HS-27A (cell line): ENCODE measurements at regions not wholly inside any gene's neighbourhood (a gene's known extent, or its start where the extent isn't known, plus 50 kb on each side); places are given as distances from the start of the nearest gene placed in this dataset.
A peak's percentile ranks its signal among the peaks of the same experiment; 100 is the strongest.

Experiments
- DNase-seq: peaks from one replicate; pipeline ENCODE4 v3.0.0-alpha.2; 2012; ENCODE audit warnings: low read depth, missing footprints

DNA sequence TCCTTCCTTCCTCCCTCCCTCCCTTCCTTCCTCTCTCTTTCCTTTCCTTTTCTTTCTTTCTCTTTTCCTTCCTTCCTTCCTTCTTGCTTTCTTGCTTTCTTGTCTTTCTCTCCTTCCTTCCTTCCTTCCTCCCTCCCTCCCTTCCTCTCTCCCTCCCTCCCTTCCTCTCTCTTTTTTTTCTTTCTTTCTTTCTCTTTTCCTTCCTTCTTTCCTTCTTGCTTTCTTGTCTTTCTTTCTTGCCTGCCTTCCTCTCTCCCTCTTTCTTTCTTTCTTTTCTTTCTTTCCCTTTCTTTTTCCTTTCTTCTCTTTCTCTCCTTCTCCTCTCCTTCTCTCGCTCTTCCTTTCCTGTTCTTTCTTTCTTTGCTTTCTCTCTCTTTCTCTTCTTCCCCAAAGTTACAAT, 728.4 kb upstream of the ADAMTS5 start:
- DNase-seq = no peak

- DNase-seq = no peak
Measured at GRCh38 chr21:27694667-27695066, 727.8 kb upstream of the ADAMTS5 start.

DNA sequence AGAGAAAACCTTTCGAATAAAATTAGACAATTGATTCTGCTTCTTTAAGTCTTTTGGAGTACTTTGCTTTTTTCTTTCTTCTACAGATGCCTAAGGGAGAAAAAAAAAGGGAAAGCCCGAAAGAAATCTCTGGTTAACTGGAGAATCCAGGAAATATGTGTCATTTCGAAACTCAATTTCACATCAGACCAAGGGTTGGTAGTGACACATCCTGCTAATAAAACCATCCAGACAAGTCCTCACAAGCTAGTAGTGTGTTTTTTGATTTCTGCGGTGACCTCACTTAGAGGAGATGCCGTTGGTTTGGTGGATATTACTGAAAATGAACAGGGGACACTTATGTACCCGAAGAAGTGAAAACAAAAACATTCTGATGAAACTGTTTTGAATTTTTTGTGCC, 726.5 kb upstream of the ADAMTS5 start:
- no peak for DNase-seq

GRCh38 chr21:27691516-27691915, 724.6 kb upstream of the ADAMTS5 start:
- no peak for DNase-seq

DNA sequence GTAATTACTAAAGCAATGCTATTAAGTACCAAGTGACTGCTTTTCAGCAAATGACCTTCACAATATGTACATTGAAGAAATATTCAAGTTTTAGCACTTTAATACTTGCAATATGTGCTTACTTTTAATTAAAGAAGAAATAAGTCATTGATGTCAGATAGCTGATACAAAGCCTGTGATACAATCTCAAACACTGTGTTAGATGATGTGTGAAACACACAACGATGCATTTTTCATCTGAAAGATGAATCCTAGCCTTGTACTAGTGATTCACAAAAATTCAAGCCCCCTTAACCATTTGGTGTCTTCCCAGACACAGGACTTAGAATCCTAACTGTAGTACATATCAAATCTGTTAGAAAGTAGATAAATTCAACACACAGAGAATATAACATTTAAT, 724.1 kb upstream of the ADAMTS5 start:
- no peak for DNase-seq

GRCh38 chr21:27690426-27690825, 723.5 kb upstream of the ADAMTS5 start:
- no peak for DNase-seq

DNA sequence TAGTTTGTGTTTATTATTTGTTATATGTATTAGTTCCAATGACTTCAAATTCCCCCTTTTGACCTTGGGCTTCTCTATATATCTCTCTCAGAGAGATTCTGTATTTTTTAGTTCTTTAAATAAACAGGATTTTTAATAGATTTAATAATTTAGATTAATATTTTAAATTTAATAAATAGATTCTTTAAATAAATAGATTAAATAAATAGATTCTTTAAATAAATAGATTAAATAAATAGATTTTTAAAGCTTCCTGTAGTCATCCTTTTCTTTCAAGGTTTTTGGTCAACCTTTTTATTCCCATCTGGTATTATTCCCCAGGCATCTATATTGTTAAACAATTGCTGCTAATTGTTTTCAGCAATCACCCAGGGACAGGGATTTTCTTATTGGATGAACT, 721.9 kb upstream of the ADAMTS5 start:
- DNase-seq = no peak

- no peak for DNase-seq
Measured at GRCh38 chr21:27683292-27683691, 716.4 kb upstream of the ADAMTS5 start.

DNA sequence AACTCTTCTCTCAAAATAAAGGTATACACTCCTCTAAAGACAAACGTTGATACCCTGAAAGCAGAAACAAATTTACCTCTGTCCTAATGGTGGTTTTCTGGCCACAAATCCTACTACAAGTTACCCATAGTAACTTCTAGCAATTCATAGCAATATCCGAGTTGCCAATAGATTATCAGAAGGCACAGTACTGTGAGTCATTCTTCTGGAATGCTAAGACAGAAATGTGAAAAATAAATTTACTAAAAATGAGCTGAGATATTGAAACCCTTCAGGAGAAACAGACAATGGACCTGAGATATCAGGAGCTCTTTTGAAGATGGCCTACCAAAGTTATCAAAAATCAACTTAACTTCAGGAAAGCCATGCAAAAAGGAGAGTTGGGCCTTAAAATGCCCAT, 715.0 kb upstream of the ADAMTS5 start:
- peak; percentile 75 for DNase-seq

- peak; percentile 34 for DNase-seq
Measured at GRCh38 chr21:27681038-27681437, 714.1 kb upstream of the ADAMTS5 start.

GRCh38 chr21:27680181-27680580, 713.3 kb upstream of the ADAMTS5 start:
- no peak for DNase-seq

- DNase-seq = no peak
Measured at GRCh38 chr21:27678511-27678910, 711.6 kb upstream of the ADAMTS5 start.

- DNase-seq = peak; percentile 40
Measured at GRCh38 chr21:27677546-27677945, 710.7 kb upstream of the ADAMTS5 start.

- no peak for DNase-seq
Measured at GRCh38 chr21:27675306-27675705, 708.4 kb upstream of the ADAMTS5 start.

GRCh38 chr21:27674041-27674615, 707.2 kb upstream of the ADAMTS5 start:
- no peak for DNase-seq

- DNase-seq = no peak
Measured at GRCh38 chr21:27673581-27673980, 706.7 kb upstream of the ADAMTS5 start.

DNA sequence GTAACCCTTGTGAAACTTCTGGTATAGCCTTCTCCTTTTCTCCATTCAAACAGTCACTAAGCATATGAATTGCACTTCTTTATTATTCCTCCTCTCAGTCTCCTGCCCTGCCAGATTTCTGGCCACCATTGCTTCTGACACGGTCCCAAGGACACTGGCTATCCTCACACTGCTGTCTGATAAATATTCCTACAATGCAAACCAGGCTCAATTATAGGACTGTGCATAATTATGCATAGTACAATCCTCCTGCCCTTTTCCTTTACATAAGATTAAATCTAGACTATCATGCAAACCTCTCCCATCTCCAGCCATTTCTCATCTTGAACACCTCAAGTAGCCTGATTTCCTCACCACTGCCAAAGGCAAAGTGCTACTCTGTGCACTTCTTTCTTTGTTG, 704.3 kb upstream of the ADAMTS5 start:
- no peak for DNase-seq

DNA sequence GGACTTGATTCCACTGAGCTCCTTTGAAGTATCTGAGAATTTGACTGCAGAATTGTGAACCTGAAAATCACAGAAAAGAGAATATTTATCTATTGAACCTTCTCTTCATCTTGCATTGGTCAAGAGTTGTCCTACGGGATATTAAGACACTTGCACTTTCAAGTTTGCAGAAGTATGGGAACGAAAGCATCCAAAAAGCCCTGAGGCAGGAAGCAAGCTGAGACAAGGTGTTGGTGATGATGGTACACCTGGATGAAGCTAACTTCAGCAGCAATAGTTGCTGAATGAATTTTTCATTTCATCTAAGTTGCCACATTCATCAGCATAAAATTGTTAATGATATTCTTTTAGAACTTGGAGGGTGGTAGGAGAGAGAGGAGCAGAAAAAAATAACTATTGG, 686.6 kb upstream of the ADAMTS5 start:
- DNase-seq = no peak

- no peak for DNase-seq
Measured at GRCh38 chr21:27649762-27650161, 682.9 kb upstream of the ADAMTS5 start.

DNA sequence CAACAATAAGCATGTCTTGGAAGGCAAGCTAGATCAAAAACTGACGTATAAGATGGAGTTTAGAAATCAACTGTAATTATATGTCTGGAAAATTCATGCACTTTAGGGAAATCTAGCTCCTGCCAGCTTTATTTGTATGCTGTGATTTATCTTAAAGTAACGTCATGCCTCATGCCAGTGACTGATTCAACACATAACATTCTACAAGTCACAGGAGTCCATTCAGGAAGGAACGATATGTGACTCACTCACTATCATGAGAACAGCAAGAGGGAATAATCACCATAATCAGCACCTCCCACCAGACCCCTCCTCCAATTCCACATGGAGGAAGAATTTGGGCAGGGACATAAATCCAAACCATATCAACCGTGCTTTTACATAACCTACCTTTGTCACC, 682.4 kb upstream of the ADAMTS5 start:
- DNase-seq = peak; percentile 94

DNA sequence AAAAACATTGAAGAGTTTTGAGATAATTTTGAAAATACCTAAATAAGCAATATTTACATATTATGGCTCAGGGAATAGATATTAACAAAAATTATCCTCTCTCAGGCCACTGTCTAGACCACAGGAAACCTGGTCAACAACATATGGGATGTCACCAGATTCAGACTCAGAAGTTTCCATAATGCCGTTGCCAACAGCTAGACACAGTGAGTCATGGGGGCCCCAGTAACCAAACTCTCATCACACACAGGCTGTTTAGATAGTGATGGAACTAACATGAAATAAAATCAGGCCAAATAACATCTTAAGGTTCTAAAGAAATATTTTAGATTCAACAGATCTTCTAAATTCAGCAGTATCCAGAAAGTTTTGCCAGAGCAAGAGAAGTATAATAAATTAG, 681.7 kb upstream of the ADAMTS5 start:
- peak; percentile 81 for DNase-seq

DNA sequence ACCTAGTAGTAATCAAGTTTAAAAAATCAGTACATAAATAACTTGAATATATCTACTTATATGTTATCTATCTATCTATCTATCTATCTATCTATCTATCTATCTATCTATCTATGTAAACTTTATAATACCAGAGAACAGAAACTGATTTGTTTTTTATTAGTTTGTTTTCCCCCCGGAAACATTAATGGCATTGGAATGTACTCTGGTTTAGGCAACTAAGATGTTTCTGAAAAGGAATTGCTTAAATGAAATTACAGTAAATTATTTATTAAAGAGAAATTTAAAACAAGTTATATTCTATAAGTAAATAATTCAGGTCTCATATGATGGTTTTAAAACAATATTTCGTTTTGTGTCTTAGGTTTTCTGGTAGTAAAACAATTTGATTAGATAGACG, 681.0 kb upstream of the ADAMTS5 start:
- DNase-seq = no peak

- DNase-seq = no peak
Measured at GRCh38 chr21:27647401-27647800, 680.5 kb upstream of the ADAMTS5 start.

DNA sequence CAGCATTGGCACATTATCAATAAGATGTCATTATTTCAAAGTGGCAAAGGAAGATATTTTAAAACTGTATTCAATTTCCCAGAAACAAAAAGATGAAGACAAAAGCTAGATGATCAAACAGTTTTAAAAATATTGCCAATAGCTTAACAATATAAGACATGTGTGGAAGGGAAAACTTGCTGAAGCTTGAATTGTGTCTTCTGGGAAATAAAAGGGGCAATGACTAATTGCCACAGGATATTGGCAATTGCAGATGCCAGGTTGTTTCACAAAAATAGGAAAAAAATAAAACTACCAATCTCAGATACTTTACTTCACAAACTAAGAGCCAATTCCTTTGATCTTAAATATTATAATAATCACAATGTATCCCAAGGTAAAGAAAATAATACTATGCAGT, 679.8 kb upstream of the ADAMTS5 start:
- DNase-seq = no peak

DNA sequence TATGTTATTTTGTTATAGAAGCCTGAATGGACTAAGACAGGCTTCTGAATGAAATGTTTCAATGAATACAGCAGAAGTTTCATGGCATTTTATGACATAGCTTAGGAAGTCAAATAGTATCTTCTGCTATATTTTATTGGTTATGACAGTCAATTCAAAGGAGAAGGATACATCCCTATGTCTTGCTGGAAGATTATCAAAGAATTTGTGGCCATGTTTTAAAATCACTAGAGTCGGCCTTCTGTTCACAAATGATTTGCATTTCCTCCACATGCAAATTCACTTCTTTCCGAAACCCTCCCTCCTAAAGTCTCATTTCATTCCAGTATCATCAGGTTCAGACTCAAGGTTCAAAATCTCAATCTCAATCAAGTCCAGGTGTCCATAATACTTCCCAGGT, 679.2 kb upstream of the ADAMTS5 start:
- no peak for DNase-seq
